Activated naive CD4-positive, alpha-beta T cell treated with anti-CD3 and anti-CD28 coated beads, Interleukin-2, amount 50 U/mL, for 24 hours (primary cell): ENCODE measurements at regions not wholly inside any gene's neighbourhood (a gene's known extent, or its start where the extent isn't known, plus 50 kb on each side); places are given as distances from the start of the nearest gene placed in this dataset.
"Not testable (repeated sequence)": the region's sequence is repeated elsewhere in the genome, so short reads cannot be mapped to it uniquely, and the experiment has no call there.

Experiments
- H3K27ac Mint-ChIP-seq: one replicate; pipeline ENCODE4 v1.8.0; 2021; ENCODE audit warnings: mild to moderate bottlenecking, mixed read lengths
- H3K27me3 Mint-ChIP-seq: one replicate; pipeline ENCODE4 v1.8.0; 2021; ENCODE audit warnings: mixed read lengths
- H3K36me3 Mint-ChIP-seq: one replicate; pipeline ENCODE4 v1.8.0; 2021; ENCODE audit warnings: mixed read lengths
- H3K4me1 Mint-ChIP-seq: one replicate; pipeline ENCODE4 v1.8.0; 2021; ENCODE audit warnings: mixed read lengths
- H3K4me3 Mint-ChIP-seq: one replicate; pipeline ENCODE4 v1.8.0; 2021; ENCODE audit warnings: mild to moderate bottlenecking, mixed read lengths
- H3K9me3 Mint-ChIP-seq: one replicate; pipeline ENCODE4 v1.8.0; 2021; ENCODE audit warnings: mixed read lengths

GRCh38 chr3:181929501-181929900 lies 217.8 kb downstream of the SOX2 start:
- no peaks in the 10 kb centered on the region for H3K4me1 Mint-ChIP-seq
- H3K27ac Mint-ChIP-seq: no peak overlapping the region
- no peak overlapping the region for H3K4me3 Mint-ChIP-seq
- H3K36me3 Mint-ChIP-seq: peaks cover 1% of the 10 kb centered on the region
- H3K27me3 Mint-ChIP-seq: peaks cover 1% of the 10 kb centered on the region
- H3K9me3 Mint-ChIP-seq: peaks cover 20% of the 10 kb centered on the region

- peaks cover 1% of the 10 kb centered on the region for H3K36me3 Mint-ChIP-seq
- peaks cover 17% of the 10 kb centered on the region for H3K9me3 Mint-ChIP-seq
- H3K4me3 Mint-ChIP-seq: no peak overlapping the region
These were observed 218.4 kb downstream of the SOX2 start for GRCh38 chr3:181930105-181930504.

GRCh38 chr3:181932039-181932438 lies 220.3 kb downstream of the SOX2 start:
- H3K9me3 Mint-ChIP-seq: peaks cover 17% of the 10 kb centered on the region
- H3K4me3 Mint-ChIP-seq: no peak overlapping the region
- H3K27ac Mint-ChIP-seq: no peak overlapping the region
- peaks cover 1% of the 10 kb centered on the region for H3K27me3 Mint-ChIP-seq
- peaks cover 1% of the 10 kb centered on the region for H3K36me3 Mint-ChIP-seq
- H3K4me1 Mint-ChIP-seq: no peaks in the 10 kb centered on the region

More at GRCh38 chr3:181930105-181930504, 218.4 kb downstream of the SOX2 start:
- no peak overlapping the region for H3K27ac Mint-ChIP-seq
- no peaks in the 10 kb centered on the region for H3K4me1 Mint-ChIP-seq
- peaks cover 1% of the 10 kb centered on the region for H3K27me3 Mint-ChIP-seq

GRCh38 chr3:181933052-181933618 lies 221.4 kb downstream of the SOX2 start:
- Mint-ChIP-seq H3K36me3 (no peaks in the 10 kb centered on the region), H3K9me3 (peaks cover 14% of the 10 kb centered on the region), H3K27ac (no peak overlapping the region), H3K27me3 (peaks cover 1% of the 10 kb centered on the region), H3K4me3 (no peak overlapping the region), H3K4me1 (no peaks in the 10 kb centered on the region)

GRCh38 chr3:181935915-181936314 lies 224.2 kb downstream of the SOX2 start:
- Mint-ChIP-seq H3K27ac (no peak overlapping the region), H3K9me3 (peaks cover 5% of the 10 kb centered on the region), H3K4me1 (no peaks in the 10 kb centered on the region), H3K4me3 (no peak overlapping the region), H3K27me3 (peaks cover 1% of the 10 kb centered on the region), H3K36me3 (no peaks in the 10 kb centered on the region)

GRCh38 chr3:181936774-181937173 lies 225.0 kb downstream of the SOX2 start:
- Mint-ChIP-seq H3K27ac (no peak overlapping the region), H3K36me3 (no peaks in the 10 kb centered on the region), H3K27me3 (no peaks in the 10 kb centered on the region), H3K4me1 (no peaks in the 10 kb centered on the region), H3K9me3 (peaks cover 5% of the 10 kb centered on the region), H3K4me3 (no peak overlapping the region)

GRCh38 chr3:181938580-181938979 lies 226.9 kb downstream of the SOX2 start:
- not testable (repeated sequence) for H3K4me1 Mint-ChIP-seq, H3K4me3 Mint-ChIP-seq, H3K9me3 Mint-ChIP-seq, H3K36me3 Mint-ChIP-seq, H3K27me3 Mint-ChIP-seq, H3K27ac Mint-ChIP-seq

- H3K27ac Mint-ChIP-seq: no peak overlapping the region
- no peaks in the 10 kb centered on the region for H3K27me3 Mint-ChIP-seq
- no peaks in the 10 kb centered on the region for H3K4me1 Mint-ChIP-seq
- H3K36me3 Mint-ChIP-seq: no peaks in the 10 kb centered on the region
- H3K9me3 Mint-ChIP-seq: no peaks in the 10 kb centered on the region
- H3K4me3 Mint-ChIP-seq: no peak overlapping the region
These were observed 229.0 kb downstream of the SOX2 start for GRCh38 chr3:181940703-181941102.

- Mint-ChIP-seq H3K27ac (no peak overlapping the region), H3K27me3 (peaks cover under 1% of the 10 kb centered on the region), H3K36me3 (no peaks in the 10 kb centered on the region), H3K4me3 (no peak overlapping the region), H3K9me3 (no peaks in the 10 kb centered on the region), H3K4me1 (no peaks in the 10 kb centered on the region)
These were observed 229.5 kb downstream of the SOX2 start for GRCh38 chr3:181941250-181941649.

GRCh38 chr3:181943285-181943684 lies 231.6 kb downstream of the SOX2 start:
- no peaks in the 10 kb centered on the region for H3K9me3 Mint-ChIP-seq
- H3K4me1 Mint-ChIP-seq: no peaks in the 10 kb centered on the region
- peaks cover 2% of the 10 kb centered on the region for H3K27me3 Mint-ChIP-seq
- no peak overlapping the region for H3K27ac Mint-ChIP-seq
- no peak overlapping the region for H3K4me3 Mint-ChIP-seq
- H3K36me3 Mint-ChIP-seq: no peaks in the 10 kb centered on the region

GRCh38 chr3:181947606-181948005 lies 235.9 kb downstream of the SOX2 start:
- peaks cover 2% of the 10 kb centered on the region for H3K27me3 Mint-ChIP-seq
- H3K36me3 Mint-ChIP-seq: no peaks in the 10 kb centered on the region

GRCh38 chr3:181948286-181948685 lies 236.6 kb downstream of the SOX2 start:
- Mint-ChIP-seq H3K27ac (no peak overlapping the region), H3K36me3 (no peaks in the 10 kb centered on the region), H3K9me3 (no peaks in the 10 kb centered on the region), H3K4me3 (no peak overlapping the region), H3K27me3 (peaks cover 2% of the 10 kb centered on the region), H3K4me1 (no peaks in the 10 kb centered on the region)

More at GRCh38 chr3:181947606-181948005, 235.9 kb downstream of the SOX2 start:
- Mint-ChIP-seq H3K4me1 (no peaks in the 10 kb centered on the region), H3K9me3 (no peaks in the 10 kb centered on the region), H3K27ac (no peak overlapping the region), H3K4me3 (no peak overlapping the region)

GRCh38 chr3:181952221-181952620 lies 240.5 kb downstream of the SOX2 start:
- Mint-ChIP-seq H3K9me3 (no peaks in the 10 kb centered on the region), H3K36me3 (no peaks in the 10 kb centered on the region), H3K27me3 (peaks cover 1% of the 10 kb centered on the region), H3K4me1 (no peaks in the 10 kb centered on the region), H3K27ac (no peak overlapping the region), H3K4me3 (no peak overlapping the region)

GRCh38 chr3:181952929-181953328 lies 241.2 kb downstream of the SOX2 start:
- H3K27me3 Mint-ChIP-seq: peaks cover 1% of the 10 kb centered on the region
- no peaks in the 10 kb centered on the region for H3K9me3 Mint-ChIP-seq
- H3K27ac Mint-ChIP-seq: no peak overlapping the region
- H3K36me3 Mint-ChIP-seq: no peaks in the 10 kb centered on the region
- H3K4me3 Mint-ChIP-seq: no peak overlapping the region
- no peaks in the 10 kb centered on the region for H3K4me1 Mint-ChIP-seq

- no peaks in the 10 kb centered on the region for H3K36me3 Mint-ChIP-seq
- H3K27ac Mint-ChIP-seq: no peak overlapping the region
- H3K4me1 Mint-ChIP-seq: no peaks in the 10 kb centered on the region
- H3K4me3 Mint-ChIP-seq: no peak overlapping the region
- peaks cover 1% of the 10 kb centered on the region for H3K27me3 Mint-ChIP-seq
- no peaks in the 10 kb centered on the region for H3K9me3 Mint-ChIP-seq
These were observed 243.8 kb downstream of the SOX2 start for GRCh38 chr3:181955566-181955965.

GRCh38 chr3:181956122-181956521 lies 244.4 kb downstream of the SOX2 start:
- H3K36me3 Mint-ChIP-seq: no peaks in the 10 kb centered on the region
- no peak overlapping the region for H3K27ac Mint-ChIP-seq

GRCh38 chr3:181966393-181966792 lies 254.7 kb downstream of the SOX2 start:
- Mint-ChIP-seq H3K9me3 (no peaks in the 10 kb centered on the region), H3K36me3 (no peaks in the 10 kb centered on the region), H3K27ac (no peak overlapping the region), H3K4me1 (no peaks in the 10 kb centered on the region), H3K4me3 (no peak overlapping the region), H3K27me3 (peaks cover 5% of the 10 kb centered on the region)

More at GRCh38 chr3:181956122-181956521, 244.4 kb downstream of the SOX2 start:
- no peak overlapping the region for H3K4me3 Mint-ChIP-seq
- H3K4me1 Mint-ChIP-seq: no peaks in the 10 kb centered on the region
- H3K27me3 Mint-ChIP-seq: peaks cover 1% of the 10 kb centered on the region
- no peaks in the 10 kb centered on the region for H3K9me3 Mint-ChIP-seq
